GM21447 (cell line): ENCODE measurements at regions not wholly inside any gene's neighbourhood (a gene's known extent, or its start where the extent isn't known, plus 50 kb on each side); places are given as distances from the start of the nearest gene placed in this dataset.
"Not testable (repeated sequence)": the region's sequence is repeated elsewhere in the genome, so short reads cannot be mapped to it uniquely, and the experiment has no call there.

Experiments
- ATAC-seq: cut with Tn5 transposase; IDR thresholded peaks from one replicate; pipeline ENCODE4 v1.9.1; 2021; ENCODE audit not compliant: unreplicated experiment

DNA sequence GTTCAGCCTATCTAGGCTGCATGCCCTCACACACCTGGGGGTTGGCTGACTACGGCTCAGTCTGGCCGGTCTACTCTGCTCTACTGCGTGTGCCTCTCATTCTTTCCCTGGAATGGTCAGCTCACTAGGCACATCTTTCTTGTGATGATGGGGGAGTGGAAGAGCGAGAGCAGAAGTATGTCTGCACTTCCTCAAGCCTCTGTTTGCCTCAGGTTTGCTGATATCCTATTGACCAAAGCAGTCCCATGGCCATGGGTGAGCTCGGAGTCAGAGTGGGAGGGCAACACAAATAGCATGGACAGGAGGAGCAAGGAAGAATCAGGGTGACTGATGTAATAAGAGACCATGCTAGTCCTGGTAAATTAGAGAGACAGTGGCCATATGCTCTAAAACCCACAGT, 167.9 kb upstream of the PRICKLE2 start:
- ATAC-seq, result no peak

GRCh38 chr3:64392001-64392400, 166.7 kb upstream of the PRICKLE2 start:
- no peak for ATAC-seq

DNA sequence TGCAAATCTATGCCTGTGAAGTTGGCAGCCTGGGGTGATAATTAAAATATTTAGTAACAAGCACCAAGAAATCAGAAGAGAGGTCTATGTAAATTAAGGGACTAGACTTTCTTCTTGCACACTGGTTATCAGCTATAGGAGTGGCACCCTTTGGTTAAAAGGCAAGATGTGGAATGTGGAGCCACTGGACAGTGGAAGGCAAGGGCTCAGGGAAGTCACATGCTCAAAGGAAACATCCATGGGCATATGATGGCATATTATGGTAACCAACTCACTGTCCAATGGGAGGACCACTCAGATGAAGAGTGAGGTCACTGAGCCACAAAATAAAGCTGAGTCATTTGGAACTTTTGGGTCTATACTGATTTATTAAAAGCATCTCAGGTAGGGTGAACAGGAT, 165.6 kb upstream of the PRICKLE2 start:
- ATAC-seq, result no peak

- no peak for ATAC-seq
Observed at GRCh38 chr3:64388886-64389285, 163.6 kb upstream of the PRICKLE2 start.

GRCh38 chr3:64387688-64388087, 162.4 kb upstream of the PRICKLE2 start:
- ATAC-seq, result no peak

DNA sequence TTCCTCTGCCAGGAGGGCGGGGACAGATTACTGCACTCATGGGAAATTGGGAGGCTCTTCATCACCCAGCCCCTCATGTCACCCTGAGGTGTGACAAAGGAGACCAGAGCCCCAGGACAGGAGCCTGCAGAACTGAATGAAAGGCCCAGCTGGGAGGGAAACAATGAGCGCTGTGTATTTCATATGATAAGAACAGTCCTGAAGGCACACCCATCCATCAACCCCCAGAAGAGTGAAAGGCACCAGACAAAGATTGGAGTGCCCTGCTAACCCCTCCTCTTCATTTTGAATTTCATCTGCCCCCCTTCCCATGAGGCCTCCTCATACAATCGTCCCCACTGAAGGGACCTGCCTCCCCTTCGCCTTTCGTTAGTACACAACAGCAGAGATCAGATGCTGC, 160.0 kb upstream of the PRICKLE2 start:
- ATAC-seq, result no peak

DNA sequence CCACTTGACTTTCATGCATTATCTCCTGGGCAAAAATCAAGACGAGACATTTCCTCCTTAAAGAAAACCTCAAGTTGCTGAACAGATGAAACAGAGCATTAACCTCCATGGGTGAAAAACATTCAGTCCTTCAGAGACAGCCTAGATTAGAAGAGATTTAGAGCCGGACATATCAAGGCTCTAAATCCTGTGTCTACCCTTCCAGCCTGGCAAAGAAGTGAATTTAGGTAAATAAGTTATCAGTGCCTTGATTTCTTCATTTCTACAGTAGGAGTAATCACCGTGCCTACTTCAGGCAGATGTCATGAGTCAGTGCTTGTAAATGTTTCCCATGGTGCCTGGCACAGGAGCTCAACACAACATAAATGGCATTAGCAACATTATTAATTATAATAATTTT, 159.3 kb upstream of the PRICKLE2 start:
- no peak for ATAC-seq

- no peak for ATAC-seq
Observed at GRCh38 chr3:64382153-64382552, 156.9 kb upstream of the PRICKLE2 start.

GRCh38 chr3:64381367-64381766, 156.1 kb upstream of the PRICKLE2 start:
- no peak for ATAC-seq

DNA sequence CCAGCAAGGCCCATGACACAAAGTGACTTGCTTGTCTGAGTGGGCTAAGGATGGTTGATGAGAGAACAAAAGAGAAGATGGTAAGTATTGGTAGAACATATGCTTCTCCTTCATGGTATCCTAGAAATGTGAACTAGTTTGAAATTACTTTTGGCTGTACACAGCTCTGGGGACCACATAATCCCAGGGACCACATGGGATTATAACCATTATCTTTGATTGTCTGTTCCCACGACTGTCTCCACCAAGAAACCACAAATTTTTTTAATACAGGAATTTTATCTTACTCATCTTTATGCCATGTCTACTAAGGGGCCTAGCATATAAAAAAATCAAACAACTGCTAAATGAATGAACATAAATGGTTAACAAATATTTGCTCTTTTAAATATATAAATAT, 155.3 kb upstream of the PRICKLE2 start:
- ATAC-seq, result no peak

DNA sequence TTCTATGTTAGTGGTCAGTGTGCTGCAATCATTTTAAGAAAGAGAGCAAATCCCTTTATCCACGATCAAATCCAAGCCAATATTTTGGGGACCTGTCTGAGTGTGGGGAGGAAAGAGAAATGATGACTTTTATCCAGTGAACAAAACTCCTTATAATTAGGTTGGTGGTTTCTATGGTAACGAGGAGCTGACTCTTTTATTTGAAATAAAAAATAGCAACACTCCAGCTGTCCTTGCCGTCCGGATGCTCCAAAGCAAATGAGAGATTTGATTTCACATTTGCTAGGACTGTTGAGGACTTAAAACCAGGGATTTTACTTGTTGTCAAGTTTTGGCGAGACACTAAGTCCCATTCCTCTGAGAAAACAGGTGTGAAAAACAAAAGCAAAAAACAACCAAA, 154.0 kb upstream of the PRICKLE2 start:
- no peak for ATAC-seq

DNA sequence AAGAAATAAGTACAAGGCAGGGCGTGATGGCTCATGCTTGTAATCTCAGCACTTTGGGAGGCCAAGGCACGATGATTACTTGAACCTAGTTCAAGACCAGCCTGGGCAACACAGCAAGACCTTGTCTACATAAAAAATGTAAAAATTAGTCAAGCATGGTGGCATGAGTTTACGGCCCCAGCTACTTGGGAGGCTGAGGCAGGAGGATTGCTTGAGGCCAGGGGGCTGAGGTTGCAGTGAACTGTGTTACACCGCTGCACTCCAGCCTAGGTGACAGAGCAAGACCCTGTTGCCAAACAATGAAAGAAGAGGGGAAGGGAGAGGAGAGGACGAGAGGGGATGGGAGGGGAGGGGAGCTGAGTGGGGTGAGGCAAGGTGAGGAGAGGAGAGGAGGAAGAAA, 152.7 kb upstream of the PRICKLE2 start:
- no peak for ATAC-seq

DNA sequence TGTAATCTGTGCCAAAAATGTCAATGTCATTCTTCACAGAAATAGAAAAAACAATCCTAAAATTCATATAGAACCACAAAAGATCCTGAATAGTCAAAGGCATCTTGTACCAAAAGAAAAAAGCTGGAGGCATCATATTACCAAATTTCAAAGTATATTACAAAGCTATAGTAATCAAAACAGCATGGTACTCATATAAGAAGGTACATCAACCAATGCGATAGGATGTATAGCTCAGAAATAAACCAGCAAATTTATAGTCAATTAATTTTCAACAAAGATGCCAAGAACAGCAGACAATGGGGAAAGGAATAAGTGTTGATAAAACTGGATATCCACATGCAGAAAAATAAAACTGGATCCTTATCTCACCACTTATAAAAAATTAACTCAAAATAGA, 150.5 kb upstream of the PRICKLE2 start:
- no peak for ATAC-seq

DNA sequence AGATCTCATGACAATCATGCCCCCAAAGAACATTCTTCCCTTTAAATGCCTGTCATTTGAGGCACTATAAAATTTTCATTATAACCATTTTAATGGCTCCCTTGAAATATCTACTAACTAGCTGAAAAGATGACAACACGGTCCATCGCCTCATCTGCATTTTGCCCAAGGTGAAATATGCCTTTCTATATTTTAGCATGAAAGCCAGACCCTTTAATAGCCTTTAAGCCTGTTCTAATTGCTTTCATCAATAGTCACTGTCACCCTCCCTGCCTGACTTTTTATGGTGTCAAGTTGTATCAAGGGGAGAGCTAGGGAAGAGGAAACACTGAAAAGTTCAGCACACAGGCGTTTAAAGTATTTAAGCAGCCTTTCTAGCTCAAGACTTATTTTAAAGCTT, 144.1 kb upstream of the PRICKLE2 start:
- ATAC-seq, result no peak

DNA sequence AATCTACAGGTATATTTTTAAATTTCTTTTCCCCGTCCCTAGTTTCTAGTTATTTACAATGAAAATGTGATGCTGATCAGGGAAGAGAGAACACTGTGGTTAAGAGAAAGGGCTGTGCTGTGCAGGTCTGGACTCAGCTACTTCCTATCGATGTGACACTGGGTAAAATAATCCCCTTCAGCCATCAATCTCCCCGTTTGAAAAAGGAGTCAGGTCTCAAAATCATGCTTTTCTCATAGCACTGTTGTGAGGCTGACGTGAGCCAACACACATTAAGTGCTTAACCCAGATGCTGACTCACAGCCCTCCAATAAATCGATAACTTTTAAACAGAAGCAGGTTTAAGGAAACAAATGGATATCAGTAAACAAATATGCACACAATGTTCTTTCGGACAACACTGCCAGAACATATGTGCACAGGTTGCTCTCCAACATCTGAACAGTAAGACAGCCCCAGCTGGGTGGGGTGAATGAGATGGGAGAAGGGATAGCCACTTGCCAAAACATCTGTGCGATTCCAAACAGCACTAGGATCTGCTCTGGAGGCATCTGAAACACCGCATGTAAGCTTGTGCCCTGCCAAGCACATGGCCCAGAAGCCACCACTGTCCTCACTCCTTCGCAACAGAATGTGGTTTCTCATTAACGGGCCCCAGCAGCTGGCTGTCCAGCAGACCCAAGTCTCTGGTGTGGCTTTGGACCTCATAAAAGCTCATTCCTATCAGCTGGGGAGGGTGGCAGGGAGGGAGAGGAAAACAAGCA, 143.2 kb upstream of the PRICKLE2 start:
- ATAC-seq, result no peak

GRCh38 chr3:64365877-64366276, 140.6 kb upstream of the PRICKLE2 start:
- ATAC-seq, result no peak

DNA sequence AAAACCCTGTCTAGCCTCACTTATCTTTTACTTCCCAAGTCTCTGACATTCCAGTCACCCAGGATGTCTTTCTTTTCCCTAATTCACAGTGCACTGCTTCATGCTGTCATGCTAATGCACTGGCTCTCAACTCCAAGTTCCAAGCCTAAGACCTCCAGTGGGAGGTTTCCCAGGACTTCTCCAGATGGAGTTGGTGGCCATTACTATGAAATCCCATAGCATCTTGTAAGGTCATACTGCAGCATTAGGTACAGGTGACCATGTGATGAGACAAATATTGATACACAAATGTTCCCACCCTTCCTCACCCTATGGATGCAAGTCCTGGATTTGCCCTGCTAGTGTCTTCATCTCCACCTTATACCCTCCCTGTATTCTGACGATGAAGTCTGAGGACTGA, 138.6 kb upstream of the PRICKLE2 start:
- ATAC-seq, result no peak

DNA sequence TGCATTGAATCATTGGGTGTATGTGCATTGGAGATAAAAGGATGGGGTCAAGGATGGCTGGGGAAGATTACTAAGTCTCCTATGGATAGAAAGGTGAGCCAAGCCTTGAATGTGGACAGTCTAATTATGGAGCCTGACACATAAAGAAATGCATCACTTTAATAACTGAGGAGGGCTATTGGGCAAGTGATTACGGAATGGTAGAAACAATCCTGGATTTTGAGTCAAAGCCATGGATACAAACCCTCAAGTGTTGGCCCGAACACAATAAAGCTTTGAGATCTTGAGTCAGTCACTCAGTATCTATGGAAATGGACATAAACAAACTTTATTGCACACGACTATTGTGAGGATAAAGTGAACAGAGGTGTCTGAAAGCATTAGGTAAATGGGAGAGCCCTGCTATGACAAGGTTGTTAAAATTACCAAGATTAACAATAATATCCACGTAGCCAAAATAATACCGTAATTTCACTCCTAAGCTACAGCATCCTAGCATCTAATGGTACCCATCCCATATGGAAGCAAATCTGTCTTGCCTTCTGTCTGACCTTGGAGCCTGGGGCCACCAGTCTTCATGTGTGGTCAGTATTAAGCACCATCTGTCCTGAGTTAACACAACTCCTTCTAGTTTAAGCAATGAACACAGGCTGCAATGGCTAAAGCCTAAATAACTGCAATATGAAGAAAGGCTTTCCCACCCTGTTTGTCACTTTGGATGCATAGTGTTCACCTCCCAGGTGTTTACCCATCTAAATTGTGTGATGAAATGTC, 136.9 kb upstream of the PRICKLE2 start:
- ATAC-seq, result no peak

DNA sequence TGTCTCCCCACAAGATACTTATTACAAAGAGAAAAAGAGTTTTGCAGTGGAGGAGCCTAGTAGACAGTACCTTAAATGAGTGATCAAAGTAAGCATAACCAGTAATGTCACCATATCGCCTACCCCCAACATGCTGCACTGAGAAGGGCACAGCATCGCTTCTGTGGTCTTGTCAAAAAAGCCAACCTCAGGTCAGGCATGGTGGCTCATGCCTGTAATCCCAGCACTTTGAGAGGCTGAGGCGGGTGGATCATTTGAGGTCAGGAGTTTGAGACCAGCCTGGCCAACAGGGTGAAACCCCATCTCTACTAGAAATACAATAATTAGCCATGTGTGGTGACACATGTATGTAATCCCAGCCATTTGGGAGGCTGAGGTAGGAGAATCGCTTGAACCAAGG, 135.8 kb upstream of the PRICKLE2 start:
- not testable (repeated sequence) for ATAC-seq

- no peak for ATAC-seq
Observed at GRCh38 chr3:64360280-64360679, 135.0 kb upstream of the PRICKLE2 start.

DNA sequence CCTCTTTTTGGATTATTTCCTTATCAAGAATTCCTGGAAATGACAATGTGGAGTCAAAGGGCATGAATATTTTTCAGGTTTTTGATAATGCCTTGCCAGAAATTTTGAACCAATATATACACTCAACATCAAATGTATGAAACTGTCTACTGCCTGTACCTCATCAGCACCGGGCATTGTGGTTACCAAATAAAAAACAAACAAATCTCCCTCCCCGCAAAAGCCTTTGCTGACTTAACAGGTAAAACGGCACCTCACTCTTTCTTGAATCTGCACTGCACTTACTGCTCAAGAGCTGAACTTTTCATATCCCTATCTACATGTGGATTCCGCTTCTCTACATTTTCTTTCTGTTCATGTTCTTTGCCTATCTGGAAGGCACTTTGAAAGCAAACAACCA, 134.5 kb upstream of the PRICKLE2 start:
- no peak for ATAC-seq

- no peak for ATAC-seq
Observed at GRCh38 chr3:64358853-64359252, 133.6 kb upstream of the PRICKLE2 start.

DNA sequence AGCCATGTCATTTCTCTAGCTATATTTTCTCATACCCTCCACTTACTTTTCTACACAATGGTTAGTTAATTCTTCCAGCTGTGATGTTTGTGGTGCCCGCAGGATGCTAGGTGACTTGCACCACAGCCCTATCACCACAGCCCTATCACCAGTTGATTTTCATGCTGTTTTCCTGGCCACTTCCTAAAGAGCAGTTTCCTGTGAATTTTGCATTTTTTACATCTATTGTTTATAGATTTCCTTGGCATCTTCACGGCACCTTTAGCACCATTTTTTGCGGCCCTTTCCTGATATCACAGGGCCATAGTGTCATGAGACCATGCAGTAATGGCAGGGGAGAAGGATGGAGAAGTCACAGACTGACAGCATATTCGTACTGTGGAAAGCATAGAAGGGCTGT, 132.9 kb upstream of the PRICKLE2 start:
- no peak for ATAC-seq
